ENCODE measurements at regions not wholly inside any gene's neighbourhood (a gene's known extent, or its start where the extent isn't known, plus 50 kb on each side); places are given as distances from the start of the nearest gene placed in this dataset.

- TF ChIP-seq TAF1 (IDR thresholded peaks at IDR 0.05; ENCODE audit: borderline replicate concordance, low read depth, low read length) (no peak), POLR2AphosphoS5 (IDR thresholded peaks at IDR 0.05; ENCODE audit: low read depth, low read length) (no peak), GABPA (IDR thresholded peaks at IDR 0.05; ENCODE audit: low read depth) (no peak), CTCF (IDR thresholded peaks at IDR 0.05) (no peak), TEAD4 (IDR thresholded peaks at IDR 0.05; ENCODE audit: borderline replicate concordance, insufficient read depth) (no peak), ELF1 (IDR thresholded peaks at IDR 0.05) (no peak), EZH2phosphoT487 (IDR thresholded peaks at IDR 0.05; ENCODE audit: borderline replicate concordance, low read depth) (no peak), NRF1 (IDR thresholded peaks at IDR 0.05; ENCODE audit: low read depth, low read length) (no peak), GATA2 (CRISPR knock-in tag; IDR thresholded peaks at IDR 0.05) (no peak), USF1 (IDR thresholded peaks at IDR 0.05; ENCODE audit: borderline replicate concordance, low read depth) (no peak)
Measured at GRCh38 chr3:26307192-26307591, 315.4 kb upstream of the LRRC3B start.

Data from SK-N-SH (cell line).